SK-N-DZ (cell line): ENCODE measurements at regions not wholly inside any gene's neighbourhood (a gene's known extent, or its start where the extent isn't known, plus 50 kb on each side); places are given as distances from the start of the nearest gene placed in this dataset.
"Not testable (repeated sequence)": the region's sequence is repeated elsewhere in the genome, so short reads cannot be mapped to it uniquely, and the experiment has no call there.

Source experiments
- DNase-seq: peaks from one replicate; pipeline ENCODE4 v3.0.0-alpha.2; 2015; ENCODE audit warnings: low spot score
- small RNA-seq, 2 experiments: library from RNA; depleted of rRNA; stranded (forward); fragments of <200 nt; gene quantifications; one replicate each; pipeline ENCODE3, GENCODE V24; 2014

DNA sequence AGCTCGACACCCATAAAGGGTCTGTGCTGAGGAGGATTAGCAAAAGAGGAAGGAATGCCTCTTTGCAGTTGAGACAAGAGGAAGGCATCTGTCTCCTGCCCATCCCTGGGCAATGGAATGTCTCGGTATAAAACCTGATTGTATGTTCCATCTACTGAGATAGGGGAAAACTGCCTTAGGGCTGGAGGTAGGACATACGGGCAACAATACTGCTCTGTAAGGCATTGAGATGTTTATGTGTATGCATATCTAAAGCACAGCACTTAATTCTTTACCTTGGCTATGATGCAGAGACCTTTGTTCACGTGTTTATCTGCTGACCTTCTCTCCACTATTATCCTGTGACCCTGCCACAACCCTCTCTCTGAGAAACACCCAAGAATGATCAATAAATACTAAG, 210.7 kb downstream of the POTED start:
- DNase-seq = not testable (repeated sequence)

DNA sequence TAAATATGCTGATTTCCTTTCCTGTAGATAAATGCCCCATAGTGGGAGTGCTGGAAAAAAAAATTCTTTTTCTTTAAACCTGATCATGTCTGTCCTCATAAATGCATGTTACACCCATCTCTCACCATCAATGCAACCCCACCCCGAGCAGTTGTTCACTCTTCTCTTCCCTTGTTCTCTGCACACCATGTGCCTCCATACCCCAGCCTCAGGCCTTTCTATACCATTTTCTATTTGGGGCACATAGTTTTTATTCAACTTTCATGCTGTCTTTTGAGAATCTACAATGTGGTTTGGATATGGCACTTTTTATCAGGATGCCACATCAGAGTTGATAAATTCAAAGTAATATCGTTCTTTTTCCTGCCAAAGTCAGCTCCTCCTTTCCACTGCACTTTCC, 202.6 kb downstream of the POTED start:
- not testable (repeated sequence) for DNase-seq

DNA sequence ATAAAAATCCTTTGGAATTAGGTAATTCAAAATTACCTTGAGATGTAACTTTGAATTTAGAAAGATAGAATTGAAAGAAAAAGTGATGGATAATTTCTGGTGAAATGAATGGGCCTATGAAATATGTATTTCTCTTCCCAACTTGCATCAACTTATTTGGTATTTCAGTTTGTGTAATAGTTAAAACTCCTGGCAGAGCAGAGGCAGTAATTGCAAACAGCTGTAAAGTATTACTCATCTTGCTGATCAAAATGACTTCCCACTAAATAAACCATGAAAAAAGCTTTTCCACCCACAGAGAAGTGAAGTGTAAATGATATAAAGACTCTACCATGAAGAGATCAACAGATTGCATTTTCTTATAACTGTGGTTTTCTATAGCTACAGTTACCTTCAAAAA, 201.0 kb downstream of the POTED start:
- DNase-seq = not testable (repeated sequence)

DNA sequence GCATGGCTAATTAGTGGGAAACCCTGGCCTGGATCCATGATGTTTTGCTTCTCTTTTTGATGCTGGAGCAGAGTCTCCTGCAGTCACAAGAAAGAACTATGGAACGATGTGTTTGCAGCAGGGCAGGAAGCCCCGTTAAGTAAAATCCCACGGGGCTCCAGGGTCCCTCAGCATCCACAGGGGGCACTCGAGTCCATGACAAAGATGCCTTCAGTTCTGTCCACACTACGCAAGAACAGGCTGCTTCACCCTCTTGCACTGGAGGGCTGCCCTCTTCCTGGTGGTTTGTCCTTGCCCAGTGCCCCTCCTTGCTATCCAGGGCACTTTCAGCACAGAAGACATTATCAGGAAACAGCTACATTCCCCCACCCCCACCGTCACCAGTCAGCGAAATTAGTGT, 196.9 kb downstream of the POTED start:
- DNase-seq = peak; percentile 31

DNA sequence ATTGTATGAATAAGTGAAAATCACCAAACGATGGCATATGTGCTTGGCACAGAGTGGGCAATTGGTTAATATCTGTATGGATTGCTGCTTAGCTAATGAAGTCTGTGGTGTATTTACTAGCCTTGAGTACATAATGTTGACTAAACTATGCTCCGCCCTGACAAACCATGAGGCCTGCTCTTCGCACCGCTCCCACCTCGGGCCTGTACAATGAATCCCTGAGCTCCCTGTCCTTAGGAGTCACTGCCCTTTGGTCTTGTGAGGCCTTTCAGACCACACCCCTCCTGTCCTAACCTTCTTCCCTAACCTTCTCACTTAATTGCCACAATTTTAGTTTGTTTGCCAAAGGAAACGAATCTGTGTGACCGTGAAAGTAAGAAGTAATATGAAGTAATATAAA, 193.2 kb downstream of the POTED start:
- not testable (repeated sequence) for DNase-seq

Small RNAs in the stretch of these regions (small RNA-seq; reads per million reads assigned to genes)
- 0 reads per million in 2 experiments for gene RNU6-954P
- gene ZNF114P1 = 0 reads per million in 2 experiments
